HCT116 (cell line): ENCODE measurements at regions not wholly inside any gene's neighbourhood (a gene's known extent, or its start where the extent isn't known, plus 50 kb on each side); places are given as distances from the start of the nearest gene placed in this dataset.

ENCODE experiments used
- ATAC-seq: fragments of 200-7000 bp; cut with Tn5 transposase; 2 replicates; pipeline ENCODE4 v1.9.1; 2020; ENCODE audit warnings: mild to moderate bottlenecking, moderate library complexity
- BruUV-seq: library from RNA; stranded (reverse); fragments of 400-500 nt; replicated peaks from 2 replicates; lab custom pipeline; 2021; lab: Mats Ljungman, UMichigan
- CTCF ChIA-PET: fragments of 300-600 bp; sonication (Branson Sonifier 250); formaldehyde crosslinking; loops from one replicate; lab custom pipeline; 2021; ENCODE audit warnings: antibody characterized with exemption; lab: Charles Lee
- POLR2A ChIA-PET: fragments of 300-600, 350-600 bp; sonication (Branson Sonifier 250); formaldehyde crosslinking; loops from one replicate; lab custom pipeline; 2021; ENCODE audit warnings: antibody characterized with exemption; lab: Charles Lee
- RAD21 ChIA-PET, 2 experiments: fragments of 300-600 bp; sonication (Branson Sonifier 250); formaldehyde crosslinking; loops; one replicate each; lab custom pipeline; 2023; ENCODE audit warnings: low total read pairs in 2 of 2; ENCODE audit not compliant: uncharacterized antibody in 2 of 2, unreplicated experiment in 2 of 2, low non-redundant PET in 1 of 2; lab: Charles Lee
- DNase-seq: peaks from one replicate; pipeline ENCODE4 v3.0.0-alpha.2; 2010; ENCODE audit warnings: low read depth, low spot score
- H2AFZ ChIP-seq: fragments of 200-600 bp; shearing (Covaris generic), sonication (generic); 2 replicates; pipeline ENCODE4 v1.6.1; 2017; ENCODE audit warnings: low read depth, mixed run types, mixed read lengths, antibody characterized with exemption, low read length; ENCODE audit not compliant: poor library complexity, severe bottlenecking
- H3K27ac ChIP-seq: 2 replicates; pipeline ENCODE4 v1.5.1; 2012; ENCODE audit warnings: low read depth, low read length
- H3K27me3 ChIP-seq: fragments of 200-600 bp; sonication (generic); 2 replicates; pipeline ENCODE4 v1.6.1; 2016; ENCODE audit warnings: mixed run types, low read length, mixed read lengths; ENCODE audit not compliant: insufficient read depth
- H3K36me3 ChIP-seq, 2 experiments: fragments of 200-500 bp in 1 of 2; fragments of 200-600 bp in 1 of 2; sonication (Bioruptor generic) in 1 of 2; sonication (generic) in 1 of 2; 2 replicates each; pipeline versions ENCODE4 v1.5.1 to v1.6.1; 2014 to 2016; ENCODE audit warnings: low read length in 2 of 2, inconsistent platforms in 1 of 2, mixed read lengths in 1 of 2, mixed run types in 1 of 2; ENCODE audit not compliant: insufficient read depth in 2 of 2, control insufficient read depth in 1 of 2
- H3K4me1 ChIP-seq, 2 experiments: fragments of 200-600 bp in 1 of 2; sonication (generic) in 1 of 2; 2 replicates each; pipeline versions ENCODE4 v1.5.1 to v1.6.1; 2012 to 2017; ENCODE audit warnings: low read length in 2 of 2, inconsistent platforms in 1 of 2, mild to moderate bottlenecking in 1 of 2, mixed read lengths in 1 of 2, mixed run types in 1 of 2, moderate library complexity in 1 of 2; ENCODE audit not compliant: insufficient read depth in 2 of 2, control insufficient read depth in 1 of 2
- H3K4me2 ChIP-seq: fragments of 200-600 bp; sonication (generic); 2 replicates; pipeline ENCODE4 v1.6.1; 2017; ENCODE audit warnings: mixed run types, low read length, mixed read lengths
- H3K4me3 ChIP-seq, 2 experiments: fragments of 200-600 bp in 1 of 2; sonication (generic) in 1 of 2; replicated peaks in 1 of 2; 2 replicates each; pipeline ENCODE4 v1.5.1; 2011 to 2016; ENCODE audit warnings: low read length in 2 of 2, control low read depth in 1 of 2, low read depth in 1 of 2, mild to moderate bottlenecking in 1 of 2, mixed read lengths in 1 of 2, mixed run types in 1 of 2
- H3K79me2 ChIP-seq: fragments of 200-600 bp; sonication (generic); 2 replicates; pipeline ENCODE4 v1.6.1; 2017; ENCODE audit warnings: mild to moderate bottlenecking, mixed run types, low read length, moderate library complexity, mixed read lengths; ENCODE audit not compliant: insufficient read depth
- H3K9ac ChIP-seq: fragments of 200-600 bp; sonication (generic); 2 replicates; pipeline ENCODE4 v1.6.1; 2016; ENCODE audit warnings: low read length, mixed read lengths
- H3K9me2 ChIP-seq: fragments of 200-600 bp; sonication (generic), shearing (Covaris generic); 2 replicates; pipeline ENCODE4 v1.6.1; 2017; ENCODE audit warnings: mixed run types, mild to moderate bottlenecking, moderate library complexity; ENCODE audit not compliant: insufficient read depth
- H3K9me3 ChIP-seq, 2 experiments: fragments of 200-500 bp in 1 of 2; fragments of 200-600 bp in 1 of 2; sonication (Bioruptor generic) in 1 of 2; sonication (generic) in 1 of 2; 2 replicates each; pipeline ENCODE4 v1.6.1; 2014 to 2017; ENCODE audit warnings: low read length in 2 of 2, mixed read lengths in 2 of 2, inconsistent platforms in 1 of 2, low read depth in 1 of 2, mild to moderate bottlenecking in 1 of 2, mixed run types in 1 of 2, moderate library complexity in 1 of 2; ENCODE audit not compliant: control insufficient read depth in 1 of 2, insufficient read depth in 1 of 2
- H4K20me1 ChIP-seq: fragments of 200-600 bp; sonication (generic), shearing (Covaris generic); 2 replicates; pipeline ENCODE4 v1.6.1; 2017; ENCODE audit warnings: mixed run types, mild to moderate bottlenecking, moderate library complexity; ENCODE audit not compliant: insufficient read depth
- CBX3 ChIP-seq: IDR thresholded peaks from 2 replicates; pipeline ENCODE4 v1.6.1; 2012; ENCODE audit warnings: low read depth
- CEBPB ChIP-seq: IDR thresholded peaks from 2 replicates; pipeline ENCODE4 v1.6.1; 2012; ENCODE audit warnings: low read depth
- EGR1 ChIP-seq: IDR thresholded peaks from 2 replicates; pipeline ENCODE4 v1.6.1; 2012; ENCODE audit warnings: low read depth
- ELF1 ChIP-seq: IDR thresholded peaks from 2 replicates; pipeline ENCODE4 v1.6.1; 2012; ENCODE audit warnings: low read depth, borderline replicate concordance
- EZH2 ChIP-seq: fragments of 200-600 bp; sonication (generic); IDR thresholded peaks from 2 replicates; pipeline ENCODE4 v1.6.1; 2017; ENCODE audit warnings: antibody characterized with exemption, mixed run types
- EZH2phosphoT487 ChIP-seq: fragments of 200-600 bp; IDR thresholded peaks from 2 replicates; pipeline ENCODE4 v1.6.1; 2018; ENCODE audit warnings: antibody characterized with exemption, borderline replicate concordance
- FOSL1 ChIP-seq: IDR thresholded peaks from 2 replicates; pipeline ENCODE4 v1.6.1; 2012; ENCODE audit warnings: low read depth
- POLR2A ChIP-seq: IDR thresholded peaks from 2 replicates; pipeline ENCODE4 v1.7.0; 2011; ENCODE audit warnings: borderline replicate concordance; ENCODE audit not compliant: insufficient read depth, insufficient read length; ENCODE audit errors: extremely low read depth
- POLR2AphosphoS5 ChIP-seq: IDR thresholded peaks from 2 replicates; pipeline ENCODE4 v1.6.1; 2011; ENCODE audit warnings: mild to moderate bottlenecking, low read depth, low read length, moderate library complexity
- RAD21 ChIP-seq: IDR thresholded peaks from 2 replicates; pipeline ENCODE4 v1.6.1; 2012; ENCODE audit warnings: low read depth, mild to moderate bottlenecking
- SIN3A ChIP-seq: IDR thresholded peaks from 2 replicates; pipeline ENCODE4 v1.6.1; 2012; ENCODE audit warnings: low read depth
- SP1 ChIP-seq: IDR thresholded peaks from 2 replicates; pipeline ENCODE4 v1.6.1; 2012; ENCODE audit warnings: low read depth
- SRF ChIP-seq: IDR thresholded peaks from 2 replicates; pipeline ENCODE4 v1.6.1; 2012; ENCODE audit warnings: low read depth
- TCF7L2 ChIP-seq: IDR thresholded peaks from 2 replicates; pipeline ENCODE4 v1.7.0; 2011; ENCODE audit warnings: borderline replicate concordance, inconsistent platforms; ENCODE audit not compliant: insufficient read depth, insufficient read length; ENCODE audit errors: extremely low read depth
- YY1 ChIP-seq: IDR thresholded peaks from 2 replicates; pipeline ENCODE4 v1.6.1; 2011; ENCODE audit warnings: low read length, low read depth, moderate library complexity, mild to moderate bottlenecking; ENCODE audit not compliant: insufficient replicate concordance; ENCODE audit errors: extremely low read depth
- ZFX ChIP-seq: fragments of 450-650 bp; IDR thresholded peaks from 2 replicates; pipeline ENCODE4 v1.6.1; 2017
- ZNF274 ChIP-seq: fragments of 200-500 bp; sonication (Bioruptor generic); IDR thresholded peaks from 2 replicates; pipeline ENCODE4 v1.6.1; 2014; ENCODE audit warnings: mild to moderate bottlenecking, low read depth, low read length, inconsistent platforms
- intact Hi-C: fragments of 100-400 bp; cut with micrococcal nuclease; formaldehyde crosslinking; loops from 2 replicates; pipeline ENCODE4 v1.10.0; 2022
- TF ChIP-seq, protein P1 (sequence below): IDR thresholded peaks from 2 replicates; pipeline ENCODE4 v1.6.1; 2012; ENCODE audit warnings: low read depth
- TF ChIP-seq, protein P2 (sequence below): IDR thresholded peaks from 2 replicates; pipeline ENCODE4 v1.6.1; 2012
- TF ChIP-seq, protein P3 (sequence below): IDR thresholded peaks from 2 replicates; pipeline ENCODE4 v1.6.1; 2012
- TF ChIP-seq, protein P4 (sequence below), 3 experiments: fragments of 200-600 bp in 1 of 3; sonication (generic) in 1 of 3; IDR thresholded peaks in 2 of 3; conservative IDR thresholded peaks in 1 of 3; 2 replicates each; pipeline ENCODE4 v1.5.1; 2012 to 2017; ENCODE audit warnings: low read depth in 2 of 3, low read length in 2 of 3, antibody characterized with exemption in 1 of 3, borderline replicate concordance in 1 of 3, control low read depth in 1 of 3, mild to moderate bottlenecking in 1 of 3, mixed read lengths in 1 of 3, mixed run types in 1 of 3, moderate library complexity in 1 of 3; ENCODE audit not compliant: insufficient read depth in 1 of 3

DNA sequence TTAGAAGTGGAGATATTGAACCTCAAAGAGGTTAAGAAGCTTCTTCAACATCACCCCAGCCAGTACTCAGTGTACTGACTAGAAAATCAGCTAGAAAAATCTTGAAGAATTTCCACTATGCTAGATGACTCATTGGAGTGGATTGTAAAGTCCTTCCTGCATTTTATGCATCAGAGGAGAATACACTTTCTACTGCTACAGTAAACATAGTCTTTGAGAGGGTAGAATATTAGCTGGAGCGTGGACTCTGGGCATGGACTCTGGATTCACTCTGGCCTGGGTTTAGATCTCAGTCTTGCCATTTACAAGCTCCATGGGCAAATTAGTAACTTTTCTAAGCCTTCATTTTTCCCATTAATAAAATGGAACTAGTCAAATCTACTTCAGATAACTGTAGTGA lies 215.9 kb downstream of the IRS1 start:
- Histone ChIP-seq H3K4me1 (peaks cover 61 to 75% of the 10 kb centered on the region in 2 experiments), H3K9ac (peak overlapping the region; percentile 49), H3K27me3 (no peaks in the 10 kb centered on the region), H3K4me2 (peak overlapping the region; percentile 57), H3K79me2 (peaks cover 4% of the 10 kb centered on the region; the same call in 1 of the 2 replicates), H3K27ac (peak overlapping the region; percentile 92), H2AFZ (no peak overlapping the region), H4K20me1 (no peaks in the 10 kb centered on the region), H3K36me3 (peaks cover 0 to 9% of the 10 kb centered on the region in 2 experiments; a peak in 1 of 4 replicates), H3K9me3 (no peaks in the 10 kb centered on the region; a peak in 1 of 4 replicates), H3K4me3 (peak overlapping the region in 1 of 2 experiments; percentile 12; a peak in 1 of 4 replicates), H3K9me2 (no peaks in the 10 kb centered on the region)
- intact Hi-C loops: no loop called here
- POLR2A ChIA-PET: interaction anchor here (0.6 to 1.1 kb wide), 3 partner anchors 11 to 69 kb away, joined by 3 to 4 read pairs (median 3); no protein-coding TSS in a partner anchor
- DNase-seq (peak; percentile 66), ATAC-seq (peak; percentile 71)
- no TSS peak for BruUV-seq
- RAD21 ChIA-PET: interaction anchor here (0.6 to 0.8 kb wide), 2 partner anchors 29 to 367 kb away, joined by 3 to 4 read pairs; no protein-coding TSS in a partner anchor
- CTCF ChIA-PET: no interaction called here
- TF ChIP-seq FOSL1: peak; percentile 91
- peak; percentile 82 for TF ChIP-seq CBX3
- peak; percentile 27; the same call in 1 of the 2 replicates for TF ChIP-seq SRF
- TF ChIP-seq, protein P1, sequence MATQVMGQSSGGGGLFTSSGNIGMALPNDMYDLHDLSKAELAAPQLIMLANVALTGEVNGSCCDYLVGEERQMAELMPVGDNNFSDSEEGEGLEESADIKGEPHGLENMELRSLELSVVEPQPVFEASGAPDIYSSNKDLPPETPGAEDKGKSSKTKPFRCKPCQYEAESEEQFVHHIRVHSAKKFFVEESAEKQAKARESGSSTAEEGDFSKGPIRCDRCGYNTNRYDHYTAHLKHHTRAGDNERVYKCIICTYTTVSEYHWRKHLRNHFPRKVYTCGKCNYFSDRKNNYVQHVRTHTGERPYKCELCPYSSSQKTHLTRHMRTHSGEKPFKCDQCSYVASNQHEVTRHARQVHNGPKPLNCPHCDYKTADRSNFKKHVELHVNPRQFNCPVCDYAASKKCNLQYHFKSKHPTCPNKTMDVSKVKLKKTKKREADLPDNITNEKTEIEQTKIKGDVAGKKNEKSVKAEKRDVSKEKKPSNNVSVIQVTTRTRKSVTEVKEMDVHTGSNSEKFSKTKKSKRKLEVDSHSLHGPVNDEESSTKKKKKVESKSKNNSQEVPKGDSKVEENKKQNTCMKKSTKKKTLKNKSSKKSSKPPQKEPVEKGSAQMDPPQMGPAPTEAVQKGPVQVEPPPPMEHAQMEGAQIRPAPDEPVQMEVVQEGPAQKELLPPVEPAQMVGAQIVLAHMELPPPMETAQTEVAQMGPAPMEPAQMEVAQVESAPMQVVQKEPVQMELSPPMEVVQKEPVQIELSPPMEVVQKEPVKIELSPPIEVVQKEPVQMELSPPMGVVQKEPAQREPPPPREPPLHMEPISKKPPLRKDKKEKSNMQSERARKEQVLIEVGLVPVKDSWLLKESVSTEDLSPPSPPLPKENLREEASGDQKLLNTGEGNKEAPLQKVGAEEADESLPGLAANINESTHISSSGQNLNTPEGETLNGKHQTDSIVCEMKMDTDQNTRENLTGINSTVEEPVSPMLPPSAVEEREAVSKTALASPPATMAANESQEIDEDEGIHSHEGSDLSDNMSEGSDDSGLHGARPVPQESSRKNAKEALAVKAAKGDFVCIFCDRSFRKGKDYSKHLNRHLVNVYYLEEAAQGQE: no peak
- TF ChIP-seq CEBPB: peak; percentile 37; the same call in 1 of the 2 replicates
- no peak for TF ChIP-seq EZH2phosphoT487
- TF ChIP-seq POLR2AphosphoS5: peak; percentile 40; the same call in 1 of the 2 replicates
- no peak for TF ChIP-seq EGR1
- TF ChIP-seq POLR2A: no peak
- no peak for TF ChIP-seq EZH2
- TF ChIP-seq RAD21: peak; percentile 34; the same call in 1 of the 2 replicates
- peak; percentile 64 for TF ChIP-seq YY1
- TF ChIP-seq, protein P2, sequence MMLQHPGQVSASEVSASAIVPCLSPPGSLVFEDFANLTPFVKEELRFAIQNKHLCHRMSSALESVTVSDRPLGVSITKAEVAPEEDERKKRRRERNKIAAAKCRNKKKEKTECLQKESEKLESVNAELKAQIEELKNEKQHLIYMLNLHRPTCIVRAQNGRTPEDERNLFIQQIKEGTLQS: no peak
- peak; percentile 81 for TF ChIP-seq SP1
- TF ChIP-seq, protein P3, sequence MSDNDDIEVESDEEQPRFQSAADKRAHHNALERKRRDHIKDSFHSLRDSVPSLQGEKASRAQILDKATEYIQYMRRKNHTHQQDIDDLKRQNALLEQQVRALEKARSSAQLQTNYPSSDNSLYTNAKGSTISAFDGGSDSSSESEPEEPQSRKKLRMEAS: no peak; the same call in 1 of the 2 replicates
- no peak for TF ChIP-seq ZNF274
- peak; percentile 28; the same call in 1 of the 2 replicates for TF ChIP-seq SIN3A
- TF ChIP-seq, protein P4, sequence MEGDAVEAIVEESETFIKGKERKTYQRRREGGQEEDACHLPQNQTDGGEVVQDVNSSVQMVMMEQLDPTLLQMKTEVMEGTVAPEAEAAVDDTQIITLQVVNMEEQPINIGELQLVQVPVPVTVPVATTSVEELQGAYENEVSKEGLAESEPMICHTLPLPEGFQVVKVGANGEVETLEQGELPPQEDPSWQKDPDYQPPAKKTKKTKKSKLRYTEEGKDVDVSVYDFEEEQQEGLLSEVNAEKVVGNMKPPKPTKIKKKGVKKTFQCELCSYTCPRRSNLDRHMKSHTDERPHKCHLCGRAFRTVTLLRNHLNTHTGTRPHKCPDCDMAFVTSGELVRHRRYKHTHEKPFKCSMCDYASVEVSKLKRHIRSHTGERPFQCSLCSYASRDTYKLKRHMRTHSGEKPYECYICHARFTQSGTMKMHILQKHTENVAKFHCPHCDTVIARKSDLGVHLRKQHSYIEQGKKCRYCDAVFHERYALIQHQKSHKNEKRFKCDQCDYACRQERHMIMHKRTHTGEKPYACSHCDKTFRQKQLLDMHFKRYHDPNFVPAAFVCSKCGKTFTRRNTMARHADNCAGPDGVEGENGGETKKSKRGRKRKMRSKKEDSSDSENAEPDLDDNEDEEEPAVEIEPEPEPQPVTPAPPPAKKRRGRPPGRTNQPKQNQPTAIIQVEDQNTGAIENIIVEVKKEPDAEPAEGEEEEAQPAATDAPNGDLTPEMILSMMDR (IDR thresholded peaks at IDR 0.05 in 2 of 3, conservative IDR thresholded peaks at IDR 0.05 in 1 of 3; ENCODE audit: borderline replicate concordance in 1 of 3, insufficient read depth in 1 of 3, low read depth in 2 of 3, low read length in 2 of 3): no peak
- TF ChIP-seq ELF1: no peak; the same call in 1 of the 2 replicates
- no peak for TF ChIP-seq ZFX
- TF ChIP-seq TCF7L2: peak; percentile 49
